T1000 (cell line): ENCODE measurements at regions not wholly inside any gene's neighbourhood (a gene's known extent, or its start where the extent isn't known, plus 50 kb on each side); places are given as distances from the start of the nearest gene placed in this dataset.

ENCODE experiments used
- DNase-seq: peaks from one replicate; lab custom pipeline; 2025; ENCODE audit warnings: mixed read lengths; lab: John Stamatoyannopoulos, UW

DNA sequence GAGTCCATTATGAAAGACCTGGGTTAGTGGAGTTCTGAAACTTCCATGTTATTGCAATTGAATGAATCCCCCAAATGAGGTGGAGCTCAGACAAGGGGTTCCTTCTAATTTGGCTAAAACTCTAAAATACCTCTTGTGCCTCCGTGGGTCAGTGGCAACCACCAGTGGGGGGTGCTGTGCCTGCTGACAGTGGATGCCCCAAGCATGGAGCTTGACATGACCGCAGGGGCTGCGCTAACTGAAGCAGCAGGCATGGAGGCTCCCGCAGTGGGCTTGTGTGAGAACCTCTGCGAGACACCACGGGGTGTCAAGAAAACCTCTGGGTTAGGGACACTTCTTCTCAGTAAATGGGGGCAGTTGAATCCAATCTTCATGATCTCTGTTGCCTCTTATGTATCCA, 200.5 kb downstream of the DRD1 start:
- no peak for DNase-seq

DNA sequence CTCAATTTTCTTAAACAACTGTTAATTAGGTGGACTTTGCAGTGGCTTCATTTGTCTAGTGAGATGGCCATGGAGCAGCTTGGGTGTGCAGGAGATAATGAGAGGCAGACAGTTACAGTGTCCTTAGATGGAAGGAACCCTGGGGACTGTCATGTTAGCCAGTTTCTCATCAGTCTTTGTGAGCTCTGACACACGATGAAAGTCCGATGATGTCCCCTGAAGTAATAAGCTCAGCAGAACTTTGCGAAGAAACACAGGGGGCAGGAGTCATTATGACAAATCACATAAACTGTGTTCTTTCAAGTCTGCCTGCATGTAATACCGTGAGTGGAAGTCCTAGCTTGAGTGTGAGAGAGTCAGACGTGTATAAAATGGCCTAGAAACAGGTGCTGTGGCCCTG, 201.8 kb downstream of the DRD1 start:
- DNase-seq = no peak

DNA sequence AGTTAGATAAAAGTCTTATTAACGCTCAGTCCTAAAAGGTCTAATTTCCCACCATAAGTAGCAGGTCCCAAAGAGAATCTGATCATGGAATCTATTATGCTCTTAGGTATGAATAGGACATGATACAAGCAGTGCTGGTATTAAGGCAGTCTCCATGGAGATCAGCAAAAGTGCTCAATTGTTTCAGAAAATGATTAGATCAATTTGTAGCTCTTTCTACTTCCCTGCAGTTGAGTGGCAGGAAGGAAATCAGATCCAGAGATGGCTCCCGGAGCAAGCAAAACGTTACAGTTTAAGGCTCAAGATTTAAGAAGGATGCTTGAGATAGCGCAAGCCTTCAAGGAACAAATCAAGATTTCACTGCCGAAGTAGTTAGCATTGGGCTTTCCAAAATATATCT, 205.7 kb downstream of the DRD1 start:
- DNase-seq = no peak

DNA sequence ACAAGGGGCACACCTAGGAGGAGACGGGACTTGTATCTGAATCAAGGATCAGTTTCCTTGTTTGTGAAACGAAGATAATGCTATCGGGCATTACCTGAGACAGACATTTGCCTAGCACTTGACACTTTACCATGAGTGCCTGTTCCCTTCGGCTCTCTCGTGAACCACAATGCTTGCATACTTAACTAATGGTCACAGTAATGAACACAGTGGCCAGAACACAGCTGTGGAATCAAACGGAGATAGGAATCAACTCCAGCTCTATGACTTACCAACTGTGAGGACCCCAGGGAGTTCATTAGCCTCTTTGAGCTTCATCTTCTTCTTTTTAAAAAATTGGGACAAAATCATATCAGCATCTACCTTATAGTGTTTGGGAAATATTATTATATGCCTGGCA, 207.8 kb downstream of the DRD1 start:
- DNase-seq = no peak

DNA sequence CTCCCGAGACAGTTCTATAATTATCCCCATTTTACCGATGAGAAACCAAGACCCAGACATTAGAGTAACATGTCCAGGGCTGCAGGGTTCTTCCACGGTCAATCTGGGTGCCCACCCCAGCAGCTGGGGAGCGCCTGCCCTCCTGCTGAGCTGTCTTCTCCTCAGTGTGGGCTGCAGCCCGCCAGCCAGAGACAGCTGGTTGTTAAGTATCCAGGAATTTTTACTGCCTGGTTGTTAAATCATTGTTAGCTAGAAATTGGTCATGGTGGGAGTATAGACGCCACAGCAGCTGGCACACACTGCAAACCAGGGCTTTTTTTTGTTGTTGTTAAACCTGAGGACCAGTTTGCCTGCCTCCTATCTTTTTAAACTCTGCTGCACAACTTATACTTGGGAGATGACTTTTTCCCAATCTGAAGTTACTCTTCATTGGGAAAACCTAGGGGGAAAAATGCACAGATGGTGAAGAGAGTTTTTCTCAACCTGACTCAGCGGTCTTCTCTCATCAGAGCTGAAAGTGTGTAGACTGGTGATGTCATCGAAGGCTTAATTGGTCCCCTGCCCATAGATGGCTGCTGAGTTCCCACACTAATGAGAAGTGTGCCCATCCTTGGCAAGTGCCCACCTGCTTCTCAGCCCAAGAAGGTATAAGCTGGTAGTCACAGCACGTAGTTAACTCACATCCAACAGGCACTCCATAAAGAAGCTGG, 208.6 kb downstream of the DRD1 start:
- DNase-seq = no peak

GRCh38 chr5:175230299-175230698, 213.7 kb downstream of the DRD1 start:
- no peak for DNase-seq

GRCh38 chr5:175226506-175226905, 217.5 kb downstream of the DRD1 start:
- no peak for DNase-seq

GRCh38 chr5:175223291-175223690, 220.7 kb downstream of the DRD1 start:
- no peak for DNase-seq

DNA sequence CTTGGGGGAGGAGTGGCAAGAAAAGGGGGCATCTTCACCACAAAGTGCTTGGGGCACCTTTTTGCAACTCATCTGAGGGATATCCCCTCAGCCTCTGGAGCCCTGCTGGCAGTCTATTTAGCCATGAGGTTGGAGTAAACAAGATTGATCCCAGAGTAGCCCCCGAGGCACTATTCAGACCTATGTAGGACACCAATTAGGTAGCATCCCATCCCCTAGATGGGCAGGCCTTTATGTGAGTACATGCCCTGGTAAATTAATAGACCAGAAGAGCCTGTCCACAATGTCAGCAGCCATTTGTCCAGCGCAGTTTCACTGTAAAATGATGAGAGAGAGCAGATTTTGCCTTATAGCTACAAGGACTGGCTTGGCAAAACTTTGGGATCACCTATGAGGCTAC, 221.4 kb downstream of the DRD1 start:
- DNase-seq = no peak

GRCh38 chr5:175220549-175220948, 223.4 kb downstream of the DRD1 start:
- no peak for DNase-seq

DNA sequence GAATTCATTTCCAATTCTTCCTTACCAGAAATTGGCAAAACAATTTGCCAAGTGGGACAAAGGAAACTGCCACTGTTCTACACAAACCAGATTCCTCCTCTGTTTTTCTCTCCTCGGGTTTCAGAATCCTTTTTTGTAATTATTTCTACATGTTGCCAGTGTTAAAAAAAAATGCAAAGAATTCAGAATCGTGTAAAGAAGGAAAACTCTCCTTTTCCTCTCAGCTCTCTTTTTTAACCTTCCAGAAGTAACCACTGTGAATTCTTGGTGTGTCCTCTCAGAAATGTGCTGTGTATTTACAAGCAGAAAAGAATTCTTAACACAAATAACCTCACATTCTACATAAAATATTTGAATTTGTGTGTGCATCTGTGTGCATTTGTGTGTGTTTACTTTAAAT, 224.6 kb downstream of the DRD1 start:
- no peak for DNase-seq

- no peak for DNase-seq
These were observed 227.0 kb downstream of the DRD1 start for GRCh38 chr5:175216991-175217390.

DNA sequence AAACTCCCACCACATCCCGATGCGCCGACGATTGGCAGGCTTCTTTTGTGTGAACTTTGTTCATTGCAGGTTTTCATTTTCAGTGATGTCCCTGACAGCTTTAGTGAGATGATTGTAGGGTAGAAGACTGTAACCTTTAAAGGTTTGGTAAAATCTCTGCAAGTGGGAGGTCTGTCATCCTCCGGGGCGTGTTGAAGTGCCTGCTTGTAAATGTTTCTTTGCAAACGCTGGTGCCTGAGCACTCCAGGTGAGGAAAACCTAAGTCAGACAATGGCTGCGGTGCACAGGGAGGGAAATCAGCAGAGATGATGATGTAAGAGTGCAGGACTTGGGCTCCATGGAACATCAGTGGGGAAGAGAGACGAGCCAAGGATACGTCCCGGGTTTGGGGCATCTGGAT, 228.1 kb downstream of the DRD1 start:
- no peak for DNase-seq

DNA sequence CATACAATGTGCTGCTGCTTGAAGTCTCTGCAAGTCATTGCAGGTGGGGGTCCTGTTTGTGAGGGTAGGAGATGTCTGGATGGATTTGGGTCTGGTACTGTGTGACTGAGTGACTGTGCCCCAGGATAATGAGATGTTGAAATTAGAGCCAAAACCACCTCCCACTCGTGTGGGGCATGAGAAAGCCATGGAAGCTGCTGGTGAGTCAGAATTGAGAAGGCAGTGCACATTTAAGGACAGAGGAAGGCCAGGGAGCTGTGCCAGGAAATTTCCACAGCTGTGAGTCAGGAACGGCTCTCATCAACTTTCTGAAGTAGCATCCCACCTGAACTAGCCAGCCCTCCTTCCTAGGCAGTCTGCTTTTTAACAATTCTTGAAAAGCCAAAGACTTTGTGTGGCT, 229.8 kb downstream of the DRD1 start:
- DNase-seq = no peak

GRCh38 chr5:175211956-175212756, 231.8 kb downstream of the DRD1 start:
- DNase-seq = no peak

- no peak for DNase-seq
These were observed 236.5 kb downstream of the DRD1 start for GRCh38 chr5:175207321-175208040.

GRCh38 chr5:175206669-175207068, 237.3 kb downstream of the DRD1 start:
- DNase-seq = no peak

- no peak for DNase-seq
These were observed 241.4 kb downstream of the DRD1 start for GRCh38 chr5:175202463-175203068.

- no peak for DNase-seq
These were observed 242.6 kb downstream of the DRD1 start for GRCh38 chr5:175201393-175201792.

GRCh38 chr5:175195698-175196656, 248.0 kb downstream of the DRD1 start:
- no peak for DNase-seq

- no peak for DNase-seq
These were observed 262.7 kb downstream of the DRD1 start for GRCh38 chr5:175181331-175181730.
